HepG2 (cell line): ENCODE measurements at regions not wholly inside any gene's neighbourhood (a gene's known extent, or its start where the extent isn't known, plus 50 kb on each side); places are given as distances from the start of the nearest gene placed in this dataset.

Experiments
- ATAC-seq: fragments of 200-7000 bp; cut with Tn5 transposase; 3 replicates; pipeline ENCODE4 v1.9.1; 2020; ENCODE audit warnings: mild to moderate bottlenecking, moderate library complexity
- BruUV-seq: library from RNA; stranded (reverse); fragments of 400-500 nt; replicated peaks from 2 replicates; lab custom pipeline; 2021; lab: Mats Ljungman, UMichigan
- CTCF ChIA-PET: fragments of 300-600 bp; formaldehyde crosslinking; extraction: SDS; loops from one replicate; lab custom pipeline; 2021; ENCODE audit warnings: low total read pairs, inconsistent platforms, low intra/inter-chr PET ratio; lab: Yijun Ruan, JAX
- POLR2A ChIA-PET: fragments of 350-600 bp; sonication (Branson Sonifier 250); formaldehyde crosslinking; loops from one replicate; lab custom pipeline; 2020; ENCODE audit warnings: antibody characterized with exemption, inconsistent platforms; lab: Yijun Ruan, JAX
- DNase-seq: peaks from one replicate; pipeline ENCODE4 v3.0.0-alpha.2; 2015; ENCODE audit warnings: low spot score
- FAIRE-seq: peaks from 3 replicates; lab custom pipeline; 2011; peaks lifted over from hg19 to GRCh38; lab: Jason Lieb, UNC
- H2AFZ ChIP-seq: one replicate; pipeline ENCODE4 v1.6.1; 2011; ENCODE audit warnings: low read length, inconsistent platforms
- H3K27ac ChIP-seq: fragments of 300-600 bp; 3 replicates; pipeline ENCODE4 v1.8.0; 2011; ENCODE audit warnings: mixed run types, mild to moderate bottlenecking, mixed read lengths, low read length, inconsistent platforms; ENCODE audit not compliant: insufficient read depth; ENCODE audit errors: extremely low read length
- H3K27me3 ChIP-seq, 2 experiments: fragments of 200-600 bp in 1 of 2; 2 replicates in 1 of 2; 3 replicates in 1 of 2; pipeline versions ENCODE4 v1.6.0 to v1.8.0; 2011; ENCODE audit warnings: low read length in 2 of 2, mild to moderate bottlenecking in 2 of 2, moderate library complexity in 2 of 2, inconsistent platforms in 1 of 2; ENCODE audit not compliant: insufficient read depth in 2 of 2, control insufficient read depth in 1 of 2
- H3K36me3 ChIP-seq, 2 experiments: fragments of 200-600 bp in 1 of 2; replicated peaks in 1 of 2; 2 replicates in 1 of 2; 3 replicates in 1 of 2; pipeline versions ENCODE4 v1.5.1 to v1.8.0; 2011; ENCODE audit warnings: low read length in 2 of 2, inconsistent platforms in 1 of 2; ENCODE audit not compliant: insufficient read depth in 2 of 2, control insufficient read depth in 1 of 2
- H3K4me1 ChIP-seq: 2 replicates; pipeline ENCODE4 v1.5.1; 2012; ENCODE audit warnings: low read length, inconsistent platforms; ENCODE audit not compliant: insufficient read depth
- H3K4me2 ChIP-seq: 2 replicates; pipeline ENCODE4 v1.6.0; 2011; ENCODE audit warnings: low read depth, low read length, inconsistent platforms
- H3K4me3 ChIP-seq, 3 experiments: fragments of 200-600 bp in 1 of 3; sonication (generic), shearing (Covaris generic) in 1 of 3; replicated peaks in 1 of 3; 2 replicates each; pipeline ENCODE4 v1.5.1; 2011 to 2016; ENCODE audit warnings: low read length in 3 of 3, inconsistent platforms in 2 of 3, low read depth in 2 of 3, mild to moderate bottlenecking in 2 of 3, control low read depth in 1 of 3, mixed read lengths in 1 of 3; ENCODE audit not compliant: insufficient read depth in 1 of 3
- H3K79me2 ChIP-seq: one replicate; pipeline ENCODE4 v1.6.1; 2011; ENCODE audit warnings: low read length, inconsistent platforms; ENCODE audit not compliant: insufficient read depth
- H3K9ac ChIP-seq: 2 replicates; pipeline ENCODE4 v1.6.0; 2011; ENCODE audit warnings: mild to moderate bottlenecking, low read depth, low read length, inconsistent platforms; ENCODE audit not compliant: insufficient read depth
- H3K9me3 ChIP-seq: 2 replicates; pipeline ENCODE4 v1.5.1; 2012; ENCODE audit warnings: mild to moderate bottlenecking, low read length
- H4K20me1 ChIP-seq: 2 replicates; pipeline ENCODE4 v1.6.0; 2011; ENCODE audit warnings: inconsistent platforms, mild to moderate bottlenecking, low read length, moderate library complexity; ENCODE audit not compliant: insufficient read depth
- ATM ChIP-seq: fragments of 450-650 bp; IDR thresholded peaks from 2 replicates; pipeline ENCODE4 v1.7.1; 2017; ENCODE audit warnings: mild to moderate bottlenecking, borderline replicate concordance
- CAMTA2 ChIP-seq: sonication (generic); formaldehyde crosslinking; IDR thresholded peaks from 2 replicates; pipeline ENCODE4 v1.4.0; 2020; ENCODE audit warnings: mild to moderate bottlenecking, missing genetic modification reagents, borderline replicate concordance
- DNMT3B ChIP-seq: conservative IDR thresholded peaks from 2 replicates; pipeline ENCODE4 v1.6.1; 2016; ENCODE audit warnings: missing biosample characterization, control low read depth
- GZF1 ChIP-seq: sonication (generic); formaldehyde crosslinking; IDR thresholded peaks from 2 replicates; pipeline ENCODE4 v1.5.1; 2020; ENCODE audit warnings: mild to moderate bottlenecking, missing genetic modification reagents
- KLF6 ChIP-seq: IDR thresholded peaks from 2 replicates; pipeline ENCODE4 v1.8.0; 2016; ENCODE audit warnings: missing biosample characterization, missing genetic modification reagents
- ZBTB20 ChIP-seq: sonication (generic); formaldehyde crosslinking; IDR thresholded peaks from 2 replicates; pipeline ENCODE4 v1.8.1; 2023; ENCODE audit warnings: missing genetic modification reagents, low read depth, mild to moderate bottlenecking, borderline replicate concordance
- ZNF274 ChIP-seq: sonication (generic); formaldehyde crosslinking; IDR thresholded peaks from 2 replicates; pipeline ENCODE4 v1.5.1; 2020; ENCODE audit warnings: mild to moderate bottlenecking, missing genetic modification reagents
- ZNF441 ChIP-seq: sonication (generic); formaldehyde crosslinking; IDR thresholded peaks from 2 replicates; pipeline ENCODE4 v1.7.0; 2021; ENCODE audit warnings: missing genetic modification reagents, borderline replicate concordance
- ZNF816 ChIP-seq: sonication (generic); formaldehyde crosslinking; IDR thresholded peaks from 2 replicates; pipeline ENCODE4 v1.8.0; 2022; ENCODE audit warnings: missing genetic modification reagents, mild to moderate bottlenecking, borderline replicate concordance
- in situ Hi-C: cut with HindIII; loops from 2 replicates; pipeline ENCODE4 v1.10.0; 2017; ENCODE audit warnings: low pct_unique_long_range_greater_than_20kb; ENCODE audit not compliant: extremely low pct_ligation_motif_present
- intact Hi-C: fragments of 100-400 bp; cut with micrococcal nuclease; formaldehyde crosslinking; loops from one replicate; pipeline ENCODE4 v1.10.0; 2022; ENCODE audit not compliant: unreplicated experiment
- TF ChIP-seq, protein P1 (sequence below): sonication (generic); formaldehyde crosslinking; IDR thresholded peaks from 2 replicates; pipeline ENCODE4 v1.4.0; 2020; ENCODE audit warnings: missing genetic modification reagents, mild to moderate bottlenecking, borderline replicate concordance
- TF ChIP-seq, protein P2 (sequence below): sonication (generic); formaldehyde crosslinking; IDR thresholded peaks from 2 replicates; pipeline ENCODE4 v1.4.0; 2020; ENCODE audit warnings: missing genetic modification reagents
- TF ChIP-seq, protein P3 (sequence below): sonication (generic); formaldehyde crosslinking; IDR thresholded peaks from 2 replicates; pipeline ENCODE4 v1.4.0; 2020; ENCODE audit warnings: missing genetic modification reagents

DNA sequence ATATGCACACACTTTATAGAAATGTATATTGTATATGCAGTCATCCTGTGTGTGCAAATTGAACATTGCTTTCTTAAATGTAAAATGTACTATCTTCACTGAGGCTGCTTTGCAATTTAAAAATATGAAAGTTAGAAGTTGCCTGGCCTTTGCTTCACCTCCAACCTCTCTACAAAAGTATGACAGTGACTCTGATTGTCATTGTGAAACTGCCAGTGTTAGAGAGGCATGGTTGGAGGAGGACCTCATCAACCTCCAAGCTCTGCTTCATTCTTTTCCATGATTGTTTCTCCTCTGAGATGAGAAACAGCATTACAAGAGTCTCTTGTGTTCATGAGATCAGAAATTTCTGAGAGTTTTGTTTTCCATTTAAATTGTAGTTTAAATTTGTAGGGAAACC, 185.5 kb downstream of the ZC3H11B start:
- no peaks in the 10 kb centered on the region for H3K9me3 ChIP-seq
- CTCF ChIA-PET: no interaction called here

More for the DNA sequence above, 185.5 kb downstream of the ZC3H11B start:
- intact Hi-C loops: no loop called here
- no peak for DNase-seq
- POLR2A ChIA-PET: no interaction called here
- TF ChIP-seq ZNF441 (CRISPR knock-in tag) (no peak), CAMTA2 (no peak), KLF6 (CRISPR knock-in tag) (no peak), ATM (no peak), ZNF274 (no peak), GZF1 (CRISPR knock-in tag) (no peak), DNMT3B (CRISPR knock-in tag) (no peak), ZBTB20 (CRISPR knock-in tag) (no peak), ZNF816 (CRISPR knock-in tag) (no peak)
- TF ChIP-seq, protein P1, sequence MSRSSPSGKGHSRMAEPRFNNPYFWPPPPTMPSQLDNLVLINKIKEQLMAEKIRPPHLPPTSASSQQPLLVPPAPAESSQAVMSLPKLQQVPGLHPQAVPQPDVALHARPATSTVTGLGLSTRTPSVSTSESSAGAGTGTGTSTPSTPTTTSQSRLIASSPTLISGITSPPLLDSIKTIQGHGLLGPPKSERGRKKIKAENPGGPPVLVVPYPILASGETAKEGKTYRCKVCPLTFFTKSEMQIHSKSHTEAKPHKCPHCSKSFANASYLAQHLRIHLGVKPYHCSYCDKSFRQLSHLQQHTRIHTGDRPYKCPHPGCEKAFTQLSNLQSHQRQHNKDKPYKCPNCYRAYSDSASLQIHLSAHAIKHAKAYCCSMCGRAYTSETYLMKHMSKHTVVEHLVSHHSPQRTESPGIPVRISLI (CRISPR knock-in tag): no peak
- TF ChIP-seq, protein P2, sequence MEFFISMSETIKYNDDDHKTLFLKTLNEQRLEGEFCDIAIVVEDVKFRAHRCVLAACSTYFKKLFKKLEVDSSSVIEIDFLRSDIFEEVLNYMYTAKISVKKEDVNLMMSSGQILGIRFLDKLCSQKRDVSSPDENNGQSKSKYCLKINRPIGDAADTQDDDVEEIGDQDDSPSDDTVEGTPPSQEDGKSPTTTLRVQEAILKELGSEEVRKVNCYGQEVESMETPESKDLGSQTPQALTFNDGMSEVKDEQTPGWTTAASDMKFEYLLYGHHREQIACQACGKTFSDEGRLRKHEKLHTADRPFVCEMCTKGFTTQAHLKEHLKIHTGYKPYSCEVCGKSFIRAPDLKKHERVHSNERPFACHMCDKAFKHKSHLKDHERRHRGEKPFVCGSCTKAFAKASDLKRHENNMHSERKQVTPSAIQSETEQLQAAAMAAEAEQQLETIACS (CRISPR knock-in tag): no peak
- TF ChIP-seq, protein P3, sequence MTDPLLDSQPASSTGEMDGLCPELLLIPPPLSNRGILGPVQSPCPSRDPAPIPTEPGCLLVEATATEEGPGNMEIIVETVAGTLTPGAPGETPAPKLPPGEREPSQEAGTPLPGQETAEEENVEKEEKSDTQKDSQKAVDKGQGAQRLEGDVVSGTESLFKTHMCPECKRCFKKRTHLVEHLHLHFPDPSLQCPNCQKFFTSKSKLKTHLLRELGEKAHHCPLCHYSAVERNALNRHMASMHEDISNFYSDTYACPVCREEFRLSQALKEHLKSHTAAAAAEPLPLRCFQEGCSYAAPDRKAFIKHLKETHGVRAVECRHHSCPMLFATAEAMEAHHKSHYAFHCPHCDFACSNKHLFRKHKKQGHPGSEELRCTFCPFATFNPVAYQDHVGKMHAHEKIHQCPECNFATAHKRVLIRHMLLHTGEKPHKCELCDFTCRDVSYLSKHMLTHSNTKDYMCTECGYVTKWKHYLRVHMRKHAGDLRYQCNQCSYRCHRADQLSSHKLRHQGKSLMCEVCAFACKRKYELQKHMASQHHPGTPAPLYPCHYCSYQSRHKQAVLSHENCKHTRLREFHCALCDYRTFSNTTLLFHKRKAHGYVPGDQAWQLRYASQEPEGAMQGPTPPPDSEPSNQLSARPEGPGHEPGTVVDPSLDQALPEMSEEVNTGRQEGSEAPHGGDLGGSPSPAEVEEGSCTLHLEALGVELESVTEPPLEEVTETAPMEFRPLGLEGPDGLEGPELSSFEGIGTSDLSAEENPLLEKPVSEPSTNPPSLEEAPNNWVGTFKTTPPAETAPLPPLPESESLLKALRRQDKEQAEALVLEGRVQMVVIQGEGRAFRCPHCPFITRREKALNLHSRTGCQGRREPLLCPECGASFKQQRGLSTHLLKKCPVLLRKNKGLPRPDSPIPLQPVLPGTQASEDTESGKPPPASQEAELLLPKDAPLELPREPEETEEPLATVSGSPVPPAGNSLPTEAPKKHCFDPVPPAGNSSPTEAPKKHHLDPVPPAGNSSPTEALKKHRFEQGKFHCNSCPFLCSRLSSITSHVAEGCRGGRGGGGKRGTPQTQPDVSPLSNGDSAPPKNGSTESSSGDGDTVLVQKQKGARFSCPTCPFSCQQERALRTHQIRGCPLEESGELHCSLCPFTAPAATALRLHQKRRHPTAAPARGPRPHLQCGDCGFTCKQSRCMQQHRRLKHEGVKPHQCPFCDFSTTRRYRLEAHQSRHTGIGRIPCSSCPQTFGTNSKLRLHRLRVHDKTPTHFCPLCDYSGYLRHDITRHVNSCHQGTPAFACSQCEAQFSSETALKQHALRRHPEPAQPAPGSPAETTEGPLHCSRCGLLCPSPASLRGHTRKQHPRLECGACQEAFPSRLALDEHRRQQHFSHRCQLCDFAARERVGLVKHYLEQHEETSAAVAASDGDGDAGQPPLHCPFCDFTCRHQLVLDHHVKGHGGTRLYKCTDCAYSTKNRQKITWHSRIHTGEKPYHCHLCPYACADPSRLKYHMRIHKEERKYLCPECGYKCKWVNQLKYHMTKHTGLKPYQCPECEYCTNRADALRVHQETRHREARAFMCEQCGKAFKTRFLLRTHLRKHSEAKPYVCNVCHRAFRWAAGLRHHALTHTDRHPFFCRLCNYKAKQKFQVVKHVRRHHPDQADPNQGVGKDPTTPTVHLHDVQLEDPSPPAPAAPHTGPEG (CRISPR knock-in tag): no peak
- TF ChIP-seq, all 625 proteins: peak for 0
- Histone ChIP-seq H3K27ac (no peak overlapping the region), H3K4me2 (no peak overlapping the region), H3K27me3 (no peaks in the 10 kb centered on the region; a peak in 1 of 5 replicates), H3K79me2 (no peaks in the 10 kb centered on the region), H3K4me1 (no peaks in the 10 kb centered on the region), H2AFZ (no peak overlapping the region), H3K4me3 (no peak overlapping the region), H3K36me3 (no peaks in the 10 kb centered on the region), H4K20me1 (no peaks in the 10 kb centered on the region), H3K9ac (no peak overlapping the region)
- FAIRE-seq: no peak
- no TSS peak for BruUV-seq
- in situ Hi-C loops: no loop called here
- ATAC-seq: no peak
